HG03103 (cell line): ENCODE measurements at regions not wholly inside any gene's neighbourhood (a gene's known extent, or its start where the extent isn't known, plus 50 kb on each side); places are given as distances from the start of the nearest gene placed in this dataset.

Experiments used
- ATAC-seq: cut with Tn5 transposase; IDR thresholded peaks from one replicate; pipeline ENCODE4 v1.9.1; 2021; ENCODE audit warnings: low read depth; ENCODE audit not compliant: unreplicated experiment

- ATAC-seq: no peak
Measured at GRCh38 chr12:20270557-20270956, 97.8 kb upstream of the PDE3A start.

- no peak for ATAC-seq
Measured at GRCh38 chr12:20272161-20272560, 96.2 kb upstream of the PDE3A start.

DNA sequence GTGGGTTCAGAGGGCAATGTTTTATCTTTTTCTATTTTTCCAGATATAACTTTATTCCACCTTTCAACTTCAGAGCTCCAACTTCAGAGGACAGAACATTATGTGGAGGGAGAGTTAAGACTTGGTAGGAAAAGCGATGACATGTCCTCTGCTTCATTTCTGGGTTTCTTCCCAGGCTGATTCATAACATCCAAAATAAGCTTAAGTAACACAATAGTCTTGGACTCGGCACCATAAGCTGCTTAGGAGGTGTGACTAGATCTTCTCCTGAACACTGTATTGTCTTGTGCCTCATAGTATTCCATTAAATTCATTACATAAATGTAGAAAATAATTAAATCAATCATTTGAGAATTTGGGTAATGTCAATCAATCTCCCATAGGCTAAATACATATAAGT is 95.5 kb upstream of the PDE3A start:
- no peak for ATAC-seq

GRCh38 chr12:20274008-20274407 is 94.3 kb upstream of the PDE3A start:
- no peak for ATAC-seq

DNA sequence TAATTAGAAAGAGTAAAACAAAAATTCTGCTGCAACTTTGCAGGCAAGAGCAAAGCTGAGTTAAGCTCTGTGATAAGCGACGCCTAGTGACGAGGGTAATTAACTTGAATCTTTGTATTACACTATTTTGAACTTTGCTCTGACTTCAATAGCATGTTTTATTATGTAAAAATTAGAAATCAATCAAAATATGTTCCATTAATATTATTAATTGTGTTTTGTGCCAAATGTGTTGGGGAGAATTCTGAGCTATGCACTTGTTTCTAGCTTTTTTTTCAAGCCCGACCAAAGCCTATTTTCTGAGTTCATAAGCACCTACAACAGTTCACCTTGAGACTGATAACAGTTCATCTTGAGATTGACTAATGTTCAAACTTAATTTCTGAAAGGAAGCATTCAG is 90.1 kb upstream of the PDE3A start:
- no peak for ATAC-seq

DNA sequence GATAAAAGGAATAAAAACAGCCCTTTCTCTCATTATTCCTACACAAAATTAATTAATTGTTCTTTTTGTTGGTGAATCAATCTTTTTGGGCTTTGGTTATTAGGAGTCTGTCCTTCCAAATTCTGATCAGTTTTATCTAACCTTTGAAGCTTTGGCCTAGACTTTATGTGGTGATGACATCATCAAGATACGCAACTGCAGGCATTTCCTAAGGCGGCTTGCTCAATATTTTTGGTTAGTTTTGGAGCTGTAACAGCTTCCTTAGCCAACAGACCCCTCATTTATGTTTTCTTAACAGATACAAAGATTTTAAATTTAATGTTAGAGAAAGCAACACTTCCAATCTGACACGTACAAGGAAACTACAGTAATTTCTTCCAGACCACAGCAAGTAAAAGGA is 87.8 kb upstream of the PDE3A start:
- no peak for ATAC-seq

GRCh38 chr12:20282401-20282800 is 85.9 kb upstream of the PDE3A start:
- ATAC-seq: no peak

- ATAC-seq: no peak
Measured at GRCh38 chr12:20283482-20283881, 84.9 kb upstream of the PDE3A start.

- ATAC-seq: no peak
Measured at GRCh38 chr12:20289520-20289919, 78.8 kb upstream of the PDE3A start.

GRCh38 chr12:20300457-20300856 is 67.9 kb upstream of the PDE3A start:
- ATAC-seq: no peak

GRCh38 chr12:20305470-20305869 is 62.9 kb upstream of the PDE3A start:
- ATAC-seq: no peak

- no peak for ATAC-seq
Measured at GRCh38 chr12:20309504-20310148, 58.7 kb upstream of the PDE3A start.

DNA sequence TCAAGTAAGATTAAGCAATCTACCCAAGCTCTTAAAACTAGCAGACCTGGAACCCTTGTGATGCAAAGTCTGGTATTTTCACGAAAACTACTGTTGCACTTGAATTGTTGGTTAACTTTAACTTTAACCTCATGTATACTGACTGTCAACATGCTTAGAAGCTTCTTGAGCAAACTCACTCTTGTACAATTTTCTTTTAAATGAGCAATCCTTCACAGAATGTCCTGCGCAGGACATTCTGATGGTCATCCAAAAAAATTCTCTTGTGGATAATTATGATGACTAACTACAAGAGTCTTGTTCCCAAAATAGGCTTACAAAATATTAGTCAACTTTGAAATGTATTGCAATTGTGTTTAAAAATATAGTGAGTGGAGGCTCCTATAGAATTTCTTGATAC is 54.0 kb upstream of the PDE3A start:
- no peak for ATAC-seq

DNA sequence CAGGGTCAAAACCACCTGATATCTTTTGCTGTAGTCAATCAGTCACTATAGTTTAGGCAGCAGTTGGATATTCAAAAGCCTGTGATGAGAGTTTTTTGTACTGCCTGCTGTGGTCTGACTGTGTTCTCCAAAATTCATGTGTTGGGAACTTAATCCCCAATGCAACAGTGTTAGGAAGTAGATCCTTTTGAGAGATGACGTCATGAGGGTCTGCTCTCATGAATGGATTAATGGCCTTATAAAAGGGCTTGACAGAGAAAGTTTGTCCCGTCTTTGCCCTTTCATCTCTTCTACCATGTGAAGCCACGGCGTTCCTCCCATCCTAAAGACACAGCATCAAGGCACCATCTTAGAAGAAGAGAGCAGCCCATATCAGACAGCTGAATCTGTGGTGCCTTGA is 50.8 kb upstream of the PDE3A start:
- no peak for ATAC-seq
